ENCODE measurements at regions not wholly inside any gene's neighbourhood (a gene's known extent, or its start where the extent isn't known, plus 50 kb on each side); places are given as distances from the start of the nearest gene placed in this dataset.

DNA sequence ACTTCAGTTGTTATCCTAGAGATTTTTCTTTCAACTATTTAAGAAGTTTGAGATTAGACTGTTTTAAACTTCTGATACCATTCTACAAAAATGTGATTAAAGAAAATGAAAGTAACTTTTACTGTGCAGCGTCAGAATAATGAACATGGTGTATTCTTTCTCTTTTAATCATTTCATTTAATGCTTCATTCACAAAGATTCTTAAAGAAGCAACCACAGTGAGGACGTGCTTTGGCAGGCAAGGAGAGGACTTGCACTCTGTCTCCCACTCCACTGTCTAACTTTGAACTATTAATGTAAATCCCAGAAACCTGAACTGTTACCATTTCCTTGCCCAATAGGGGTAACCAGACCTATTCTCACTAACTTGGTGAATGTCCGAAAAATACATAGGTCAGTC is 137.0 kb downstream of the KCNRG start:
- H3K4me3 ChIP-seq (ENCODE audit: low read length in 3 of 3), result peak overlapping the region; percentile 9 to 38 (median 13)
- peak overlapping the region in 2 of 3 donors; percentile 1 to 24 for H3K9ac ChIP-seq (ENCODE audit: low read depth in 1 of 3, low read length in 3 of 3)
- peaks cover 0 to 2% (median 0%) of the 10 kb centered on the region in 3 donors for H3K4me1 ChIP-seq (ENCODE audit: control insufficient read depth in 3 of 3, insufficient read depth in 3 of 3, low read length in 3 of 3)
- H3K36me3 ChIP-seq (ENCODE audit: control insufficient read depth in 3 of 3, insufficient read depth in 3 of 3, low read length in 3 of 3), result no peaks in the 10 kb centered on the region
- H3K9me3 ChIP-seq (ENCODE audit: control insufficient read depth in 3 of 3, low read length in 3 of 3), result no peaks in the 10 kb centered on the region
- no peak overlapping the region for H3K27ac ChIP-seq (ENCODE audit: low read depth, low read length)
- H3K27me3 ChIP-seq (ENCODE audit: control insufficient read depth in 3 of 3, insufficient read depth in 3 of 3, low read length in 3 of 3), result no peaks in the 10 kb centered on the region

DNA sequence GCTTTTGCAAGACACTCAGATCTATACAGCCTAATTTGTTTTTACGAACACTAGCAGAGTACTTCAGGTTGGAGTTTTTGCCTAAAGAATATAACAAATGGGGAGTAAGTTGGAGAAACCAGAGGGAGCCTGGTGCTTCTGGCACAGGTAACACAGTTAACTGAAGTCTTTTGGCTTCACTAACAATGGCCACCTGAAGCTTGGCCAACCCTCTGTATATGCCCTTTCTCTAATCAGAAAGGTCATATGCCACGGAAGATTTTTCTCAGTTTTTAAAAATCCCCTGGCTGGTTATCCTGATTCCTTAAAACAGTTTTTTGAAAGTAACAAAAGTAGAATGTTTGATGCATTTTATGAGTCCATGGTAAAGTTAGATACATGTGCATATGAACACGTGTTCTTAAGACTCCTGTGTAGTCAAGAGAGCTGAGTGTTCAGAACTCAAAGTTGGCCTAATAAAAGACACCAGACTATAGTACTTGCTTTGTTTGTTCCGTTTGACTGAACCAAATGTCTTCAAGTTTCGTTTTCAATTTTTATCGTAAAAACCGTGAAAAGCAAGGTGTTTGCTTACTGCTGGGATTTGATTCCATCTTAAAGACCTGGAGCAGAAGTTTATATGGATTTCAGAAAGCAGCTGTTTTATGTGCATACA is 137.5 kb downstream of the KCNRG start:
- H3K4me1 ChIP-seq (ENCODE audit: control insufficient read depth in 3 of 3, insufficient read depth in 3 of 3, low read length in 3 of 3), result peaks cover 0 to 2% (median 0%) of the 10 kb centered on the region in 3 donors
- H3K9ac ChIP-seq (ENCODE audit: low read depth in 1 of 3, low read length in 3 of 3), result peak overlapping the region in 2 of 3 donors; percentile 1 to 24
- no peak overlapping the region for H3K27ac ChIP-seq (ENCODE audit: low read depth, low read length)
- H3K27me3 ChIP-seq (ENCODE audit: control insufficient read depth in 3 of 3, insufficient read depth in 3 of 3, low read length in 3 of 3), result no peaks in the 10 kb centered on the region
- peak overlapping the region in 1 of 3 donors; percentile 9 for H3K4me3 ChIP-seq (ENCODE audit: low read length in 3 of 3)
- no peaks in the 10 kb centered on the region for H3K36me3 ChIP-seq (ENCODE audit: control insufficient read depth in 3 of 3, insufficient read depth in 3 of 3, low read length in 3 of 3)
- no peaks in the 10 kb centered on the region for H3K9me3 ChIP-seq (ENCODE audit: control insufficient read depth in 3 of 3, low read length in 3 of 3)

DNA sequence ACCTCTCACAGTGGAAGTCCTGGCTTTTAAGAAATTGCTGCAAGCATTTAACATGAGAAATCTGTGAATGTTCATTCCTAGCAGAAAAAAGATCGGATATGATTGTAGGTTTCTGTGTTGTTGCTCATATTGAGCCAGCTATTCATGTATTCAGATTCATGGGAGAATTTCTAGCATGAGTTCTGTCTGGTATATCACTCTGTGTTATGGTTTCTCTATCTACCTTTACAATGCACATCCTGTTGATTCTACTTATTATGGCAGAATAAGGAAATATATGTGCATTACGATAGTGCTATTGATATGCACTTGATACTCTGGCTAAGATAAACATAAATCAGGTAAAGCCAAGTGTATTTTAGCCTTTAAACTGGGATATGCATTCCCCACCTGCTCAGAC is 138.2 kb downstream of the KCNRG start:
- Histone ChIP-seq H3K27ac (ENCODE audit: low read depth, low read length) (no peak overlapping the region), H3K27me3 (ENCODE audit: control insufficient read depth in 3 of 3, insufficient read depth in 3 of 3, low read length in 3 of 3) (no peaks in the 10 kb centered on the region), H3K4me3 (ENCODE audit: low read length in 3 of 3) (no peak overlapping the region), H3K9me3 (ENCODE audit: control insufficient read depth in 3 of 3, low read length in 3 of 3) (no peaks in the 10 kb centered on the region), H3K9ac (ENCODE audit: low read depth in 1 of 3, low read length in 3 of 3) (no peak overlapping the region), H3K36me3 (ENCODE audit: control insufficient read depth in 3 of 3, insufficient read depth in 3 of 3, low read length in 3 of 3) (no peaks in the 10 kb centered on the region), H3K4me1 (ENCODE audit: control insufficient read depth in 3 of 3, insufficient read depth in 3 of 3, low read length in 3 of 3) (peaks cover 0 to 2% (median 0%) of the 10 kb centered on the region in 3 donors)

GRCh38 chr13:50153876-50154275 is 138.6 kb downstream of the KCNRG start:
- Histone ChIP-seq H3K36me3 (ENCODE audit: control insufficient read depth in 3 of 3, insufficient read depth in 3 of 3, low read length in 3 of 3) (no peaks in the 10 kb centered on the region), H3K27ac (ENCODE audit: low read depth, low read length) (no peak overlapping the region)

DNA sequence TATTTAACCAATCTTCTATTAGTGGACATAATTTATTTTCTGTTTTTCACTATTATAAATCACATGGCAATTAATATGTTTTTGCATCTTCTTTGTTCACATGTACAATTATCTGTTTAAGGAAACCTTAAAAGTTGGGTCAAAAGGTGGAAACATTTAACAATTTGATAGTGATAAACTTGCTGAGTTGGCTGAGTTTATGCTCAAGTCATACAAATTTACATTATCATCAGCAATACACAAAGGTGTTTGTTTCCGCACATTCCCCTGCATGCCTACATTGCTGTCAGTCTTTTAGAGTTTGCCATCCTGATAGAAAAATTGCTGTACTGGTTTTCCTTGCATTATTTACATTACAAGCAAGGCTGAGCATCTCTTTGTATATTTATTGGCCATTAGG is 139.5 kb downstream of the KCNRG start:
- Histone ChIP-seq H3K27me3 (ENCODE audit: control insufficient read depth in 3 of 3, insufficient read depth in 3 of 3, low read length in 3 of 3) (no peaks in the 10 kb centered on the region), H3K9ac (ENCODE audit: low read depth in 1 of 3, low read length in 3 of 3) (no peak overlapping the region), H3K9me3 (ENCODE audit: control insufficient read depth in 3 of 3, low read length in 3 of 3) (no peaks in the 10 kb centered on the region), H3K4me1 (ENCODE audit: control insufficient read depth in 3 of 3, insufficient read depth in 3 of 3, low read length in 3 of 3) (peaks cover 0 to 2% (median 2%) of the 10 kb centered on the region in 3 donors), H3K27ac (ENCODE audit: low read depth, low read length) (no peak overlapping the region), H3K4me3 (ENCODE audit: low read length in 3 of 3) (no peak overlapping the region), H3K36me3 (ENCODE audit: control insufficient read depth in 3 of 3, insufficient read depth in 3 of 3, low read length in 3 of 3) (no peaks in the 10 kb centered on the region)

More at GRCh38 chr13:50153876-50154275, 138.6 kb downstream of the KCNRG start:
- no peaks in the 10 kb centered on the region for H3K27me3 ChIP-seq (ENCODE audit: control insufficient read depth in 3 of 3, insufficient read depth in 3 of 3, low read length in 3 of 3)
- no peak overlapping the region for H3K9ac ChIP-seq (ENCODE audit: low read depth in 1 of 3, low read length in 3 of 3)
- H3K4me1 ChIP-seq (ENCODE audit: control insufficient read depth in 3 of 3, insufficient read depth in 3 of 3, low read length in 3 of 3), result peaks cover 0 to 2% (median 0%) of the 10 kb centered on the region in 3 donors
- no peak overlapping the region for H3K4me3 ChIP-seq (ENCODE audit: low read length in 3 of 3)
- H3K9me3 ChIP-seq (ENCODE audit: control insufficient read depth in 3 of 3, low read length in 3 of 3), result no peaks in the 10 kb centered on the region

DNA sequence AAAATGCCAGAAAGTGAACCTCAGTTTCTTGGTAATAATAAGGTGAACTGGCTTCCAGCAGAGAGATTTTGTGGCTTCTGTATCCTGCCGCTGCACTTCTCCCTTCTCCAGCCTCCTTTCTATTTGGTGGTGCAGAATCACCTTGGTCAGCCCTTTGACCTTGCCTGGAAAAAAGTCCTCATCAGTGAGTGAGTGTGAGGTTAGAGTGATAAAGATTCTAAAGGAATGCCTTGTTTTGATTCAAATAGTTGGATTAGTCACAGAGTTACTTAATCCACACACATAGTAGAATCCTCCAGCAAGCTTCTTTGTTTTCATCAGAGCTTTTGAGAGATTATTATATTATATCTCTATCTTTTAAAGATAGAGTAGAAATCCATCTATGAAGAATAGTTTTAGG is 140.9 kb downstream of the KCNRG start:
- H3K4me1 ChIP-seq (ENCODE audit: control insufficient read depth in 3 of 3, insufficient read depth in 3 of 3, low read length in 3 of 3), result peaks cover 0 to 2% (median 2%) of the 10 kb centered on the region in 3 donors
- no peak overlapping the region for H3K27ac ChIP-seq (ENCODE audit: low read depth, low read length)
- no peaks in the 10 kb centered on the region for H3K9me3 ChIP-seq (ENCODE audit: control insufficient read depth in 3 of 3, low read length in 3 of 3)
- H3K4me3 ChIP-seq (ENCODE audit: low read length in 3 of 3), result no peak overlapping the region
- no peak overlapping the region for H3K9ac ChIP-seq (ENCODE audit: low read depth in 1 of 3, low read length in 3 of 3)
- H3K27me3 ChIP-seq (ENCODE audit: control insufficient read depth in 3 of 3, insufficient read depth in 3 of 3, low read length in 3 of 3), result no peaks in the 10 kb centered on the region
- H3K36me3 ChIP-seq (ENCODE audit: control insufficient read depth in 3 of 3, insufficient read depth in 3 of 3, low read length in 3 of 3), result no peaks in the 10 kb centered on the region

GRCh38 chr13:50156561-50157127 is 141.4 kb downstream of the KCNRG start:
- Histone ChIP-seq H3K36me3 (ENCODE audit: control insufficient read depth in 3 of 3, insufficient read depth in 3 of 3, low read length in 3 of 3) (no peaks in the 10 kb centered on the region), H3K4me1 (ENCODE audit: control insufficient read depth in 3 of 3, insufficient read depth in 3 of 3, low read length in 3 of 3) (peaks cover 0 to 2% (median 2%) of the 10 kb centered on the region in 3 donors), H3K4me3 (ENCODE audit: low read length in 3 of 3) (no peak overlapping the region), H3K27ac (ENCODE audit: low read depth, low read length) (no peak overlapping the region), H3K27me3 (ENCODE audit: control insufficient read depth in 3 of 3, insufficient read depth in 3 of 3, low read length in 3 of 3) (no peaks in the 10 kb centered on the region), H3K9ac (ENCODE audit: low read depth in 1 of 3, low read length in 3 of 3) (no peak overlapping the region), H3K9me3 (ENCODE audit: control insufficient read depth in 3 of 3, low read length in 3 of 3) (no peaks in the 10 kb centered on the region)

DNA sequence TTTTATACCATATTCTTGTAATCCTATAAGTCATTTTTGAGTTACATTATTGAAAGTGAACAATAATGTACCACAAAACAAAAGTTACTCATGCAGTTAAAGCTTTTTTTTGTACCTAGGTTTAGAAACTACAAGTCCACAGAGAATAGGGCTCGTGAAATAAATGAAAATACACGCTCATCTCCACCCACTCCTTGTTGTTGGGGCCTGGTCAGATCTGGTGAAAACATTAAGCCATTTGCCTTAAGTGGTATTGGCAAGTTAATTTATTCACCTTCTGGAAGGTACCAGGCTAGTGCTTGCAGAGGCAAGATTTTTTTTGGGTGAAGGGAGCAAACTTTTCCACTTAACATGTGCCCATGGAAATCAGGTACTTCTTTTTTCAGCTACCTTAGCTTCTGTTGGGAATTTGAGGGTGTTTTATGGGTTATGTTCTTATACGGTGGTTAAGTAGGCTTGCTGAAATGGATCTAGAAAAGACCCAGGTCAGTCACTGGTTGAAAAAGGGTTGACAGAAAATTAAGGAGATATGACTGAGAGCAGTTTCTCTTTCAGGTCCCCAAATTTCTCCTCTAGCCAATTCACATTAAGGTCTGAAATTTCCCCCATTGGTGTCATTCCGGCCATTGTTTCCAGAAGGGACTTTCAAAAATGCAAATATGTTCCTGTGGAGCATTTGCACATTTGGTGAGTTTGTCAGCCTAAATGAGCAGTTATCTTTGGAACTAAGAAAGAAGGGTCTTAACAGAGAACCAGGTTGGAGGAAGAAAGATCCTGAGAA is 143.3 kb downstream of the KCNRG start:
- H3K4me3 ChIP-seq (ENCODE audit: low read length in 3 of 3), result no peak overlapping the region
- H3K27ac ChIP-seq (ENCODE audit: low read depth, low read length), result no peak overlapping the region
- no peaks in the 10 kb centered on the region for H3K9me3 ChIP-seq (ENCODE audit: control insufficient read depth in 3 of 3, low read length in 3 of 3)
- no peaks in the 10 kb centered on the region for H3K27me3 ChIP-seq (ENCODE audit: control insufficient read depth in 3 of 3, insufficient read depth in 3 of 3, low read length in 3 of 3)
- H3K4me1 ChIP-seq (ENCODE audit: control insufficient read depth in 3 of 3, insufficient read depth in 3 of 3, low read length in 3 of 3), result peaks cover 0 to 2% (median 0%) of the 10 kb centered on the region in 3 donors
- H3K9ac ChIP-seq (ENCODE audit: low read depth in 1 of 3, low read length in 3 of 3), result no peak overlapping the region
- H3K36me3 ChIP-seq (ENCODE audit: control insufficient read depth in 3 of 3, insufficient read depth in 3 of 3, low read length in 3 of 3), result no peaks in the 10 kb centered on the region

- H3K4me3 ChIP-seq (ENCODE audit: low read length in 3 of 3), result no peak overlapping the region
- no peaks in the 10 kb centered on the region for H3K27me3 ChIP-seq (ENCODE audit: control insufficient read depth in 3 of 3, insufficient read depth in 3 of 3, low read length in 3 of 3)
- H3K9me3 ChIP-seq (ENCODE audit: control insufficient read depth in 3 of 3, low read length in 3 of 3), result no peaks in the 10 kb centered on the region
- peaks cover 0 to 2% (median 0%) of the 10 kb centered on the region in 3 donors for H3K4me1 ChIP-seq (ENCODE audit: control insufficient read depth in 3 of 3, insufficient read depth in 3 of 3, low read length in 3 of 3)
- no peaks in the 10 kb centered on the region for H3K36me3 ChIP-seq (ENCODE audit: control insufficient read depth in 3 of 3, insufficient read depth in 3 of 3, low read length in 3 of 3)
- H3K9ac ChIP-seq (ENCODE audit: low read depth in 1 of 3, low read length in 3 of 3), result no peak overlapping the region
- no peak overlapping the region for H3K27ac ChIP-seq (ENCODE audit: low read depth, low read length)
Measured at GRCh38 chr13:50159607-50160006, 144.4 kb downstream of the KCNRG start.

DNA sequence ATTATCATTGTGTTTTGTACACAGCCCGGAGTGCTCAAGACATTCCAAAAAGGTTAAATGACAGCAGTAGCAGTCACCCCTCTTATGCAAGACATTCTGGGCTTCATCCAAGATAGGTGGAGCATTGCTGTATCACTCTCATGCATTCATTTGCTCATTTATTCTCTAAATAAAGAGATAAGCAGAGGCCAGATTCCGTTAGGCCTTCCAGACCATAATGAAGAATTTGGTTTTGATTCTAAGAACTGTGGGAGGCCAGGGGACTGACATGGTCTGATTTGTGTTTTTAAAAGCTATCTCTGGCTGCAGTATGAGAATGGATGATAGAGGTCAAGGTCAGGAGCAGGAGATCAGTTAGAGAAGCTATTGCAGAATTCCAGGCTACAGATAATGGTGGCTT is 145.8 kb downstream of the KCNRG start:
- H3K4me1 ChIP-seq (ENCODE audit: control insufficient read depth in 3 of 3, insufficient read depth in 3 of 3, low read length in 3 of 3), result peaks cover 0 to 2% (median 0%) of the 10 kb centered on the region in 3 donors
- H3K27ac ChIP-seq (ENCODE audit: low read depth, low read length), result no peak overlapping the region
- H3K36me3 ChIP-seq (ENCODE audit: control insufficient read depth in 3 of 3, insufficient read depth in 3 of 3, low read length in 3 of 3), result no peaks in the 10 kb centered on the region
- no peak overlapping the region for H3K4me3 ChIP-seq (ENCODE audit: low read length in 3 of 3)
- H3K27me3 ChIP-seq (ENCODE audit: control insufficient read depth in 3 of 3, insufficient read depth in 3 of 3, low read length in 3 of 3), result no peaks in the 10 kb centered on the region
- no peaks in the 10 kb centered on the region for H3K9me3 ChIP-seq (ENCODE audit: control insufficient read depth in 3 of 3, low read length in 3 of 3)
- no peak overlapping the region for H3K9ac ChIP-seq (ENCODE audit: low read depth in 1 of 3, low read length in 3 of 3)
